DMS53 (cell line): ENCODE measurements at regions not wholly inside any gene's neighbourhood (a gene's known extent, or its start where the extent isn't known, plus 50 kb on each side); places are given as distances from the start of the nearest gene placed in this dataset.

ENCODE experiments used
- DNase-seq: peaks from one replicate; lab custom pipeline; 2025; lab: John Stamatoyannopoulos, UW

DNA sequence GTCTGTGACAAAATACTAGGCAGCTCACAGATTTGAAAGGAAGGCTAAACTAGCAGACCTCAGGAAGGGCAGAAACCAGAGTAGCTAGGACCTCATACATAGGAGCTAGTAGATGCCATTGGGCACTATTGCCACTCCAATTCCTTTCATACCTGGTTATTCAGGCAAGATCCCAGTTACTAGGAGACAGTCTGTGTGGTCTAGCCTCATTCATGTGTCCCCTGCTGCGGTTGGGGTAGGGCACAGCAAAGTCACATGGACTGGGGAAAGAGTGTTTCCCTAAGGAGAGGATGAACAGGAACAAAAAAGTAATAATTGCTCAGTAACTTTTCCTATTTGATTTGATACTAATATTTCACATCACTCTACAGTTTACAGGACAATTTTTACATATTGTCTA is 204.6 kb upstream of the HEY2 start:
- no peak for DNase-seq

GRCh38 chr6:125546841-125547251 is 202.6 kb upstream of the HEY2 start:
- DNase-seq, result peak; percentile 72

DNA sequence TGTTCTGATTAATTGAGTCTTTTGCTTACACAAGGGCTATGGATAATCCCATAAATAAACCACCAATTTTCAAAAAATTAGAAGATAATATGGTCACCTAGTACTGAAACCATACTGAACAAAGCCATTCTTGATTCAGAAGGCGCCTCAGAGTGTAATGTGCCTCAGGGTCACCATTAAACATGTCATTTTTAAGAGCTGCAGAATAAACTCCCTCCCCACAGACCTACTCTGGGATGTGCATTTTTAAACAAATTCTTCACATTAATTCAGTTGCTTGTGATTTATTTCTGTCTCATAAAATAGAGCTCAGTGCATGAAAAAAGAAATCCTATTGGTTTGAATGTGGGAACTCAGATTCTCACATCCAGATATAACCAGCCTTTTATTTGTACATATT is 202.1 kb upstream of the HEY2 start:
- DNase-seq, result no peak

- no peak for DNase-seq
These were observed 200.1 kb upstream of the HEY2 start for GRCh38 chr6:125549202-125549884.

GRCh38 chr6:125550892-125551291 is 198.5 kb upstream of the HEY2 start:
- peak; percentile 38 for DNase-seq

- no peak for DNase-seq
These were observed 196.6 kb upstream of the HEY2 start for GRCh38 chr6:125552819-125553218.

- no peak for DNase-seq
These were observed 195.0 kb upstream of the HEY2 start for GRCh38 chr6:125554456-125554855.

DNA sequence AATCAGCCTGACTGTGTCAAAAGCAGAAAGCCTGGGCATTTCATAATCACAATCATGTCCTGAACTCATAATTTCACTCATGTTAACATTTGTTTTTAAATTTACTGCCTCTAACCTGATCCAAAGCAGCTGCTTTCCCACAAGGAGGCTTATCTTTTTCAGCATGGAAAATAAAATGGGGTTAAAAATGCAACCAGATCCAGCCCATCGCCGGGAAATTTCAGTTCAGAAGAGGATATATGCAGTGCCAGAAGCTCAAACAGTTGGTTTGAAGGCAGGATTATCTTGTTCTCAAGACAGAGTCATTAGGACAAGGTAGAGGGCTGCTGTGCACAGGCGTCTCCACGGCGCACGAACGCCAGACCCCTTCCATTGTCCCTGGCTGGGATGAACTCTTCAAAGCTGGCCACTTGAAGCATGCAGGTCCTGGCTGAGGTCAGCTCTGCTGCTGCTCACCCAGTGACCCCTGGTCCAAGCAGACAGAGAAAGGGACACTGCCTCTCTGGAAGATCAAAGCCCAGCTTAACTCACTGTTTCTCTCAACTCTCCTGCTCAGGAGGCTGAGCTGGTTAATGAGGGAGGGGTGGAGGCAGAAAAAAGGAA is 191.1 kb upstream of the HEY2 start:
- DNase-seq, result peak; percentile 47

- DNase-seq, result peak; percentile 72
These were observed 190.5 kb upstream of the HEY2 start for GRCh38 chr6:125558907-125559306.

- DNase-seq, result no peak
These were observed 187.3 kb upstream of the HEY2 start for GRCh38 chr6:125562156-125562555.

DNA sequence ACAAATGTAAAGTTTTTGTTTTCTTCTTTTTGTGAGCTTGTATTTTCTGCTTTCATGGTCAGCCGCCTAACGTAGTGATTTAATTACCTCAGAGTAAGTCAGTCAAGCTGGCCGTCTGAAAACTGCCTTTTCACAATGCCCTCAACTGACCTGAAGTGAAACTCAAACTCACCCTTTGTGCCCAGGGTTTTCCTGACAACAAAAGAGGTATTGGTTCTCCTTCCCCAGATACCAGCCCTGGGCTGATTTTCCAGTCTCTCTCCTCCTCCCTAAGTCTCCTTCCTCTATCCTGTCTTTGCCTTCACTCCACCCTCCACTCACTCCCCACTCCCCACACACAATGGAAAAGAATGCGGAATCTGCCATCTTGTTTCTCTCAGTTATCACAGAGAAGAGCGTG is 184.5 kb upstream of the HEY2 start:
- no peak for DNase-seq

GRCh38 chr6:125567407-125567806 is 182.0 kb upstream of the HEY2 start:
- no peak for DNase-seq

DNA sequence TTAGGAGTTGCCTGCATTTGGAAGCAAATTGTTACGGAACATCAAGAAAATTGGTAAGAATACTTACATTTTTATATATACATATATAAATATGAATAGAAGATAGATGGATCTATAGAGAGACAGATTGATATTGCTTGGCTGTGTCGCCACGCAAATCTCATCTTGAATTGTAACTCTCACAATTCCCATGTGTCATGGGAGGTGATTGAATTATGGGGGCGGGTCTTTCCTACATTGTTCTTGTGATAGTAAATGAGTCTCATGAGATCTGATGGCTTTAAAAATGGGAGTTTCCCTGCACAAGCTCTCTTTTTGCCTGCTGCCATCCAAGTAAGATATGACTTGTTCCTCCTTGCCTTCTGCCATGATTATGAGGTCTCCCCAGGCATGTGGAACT is 180.8 kb upstream of the HEY2 start:
- DNase-seq, result no peak

DNA sequence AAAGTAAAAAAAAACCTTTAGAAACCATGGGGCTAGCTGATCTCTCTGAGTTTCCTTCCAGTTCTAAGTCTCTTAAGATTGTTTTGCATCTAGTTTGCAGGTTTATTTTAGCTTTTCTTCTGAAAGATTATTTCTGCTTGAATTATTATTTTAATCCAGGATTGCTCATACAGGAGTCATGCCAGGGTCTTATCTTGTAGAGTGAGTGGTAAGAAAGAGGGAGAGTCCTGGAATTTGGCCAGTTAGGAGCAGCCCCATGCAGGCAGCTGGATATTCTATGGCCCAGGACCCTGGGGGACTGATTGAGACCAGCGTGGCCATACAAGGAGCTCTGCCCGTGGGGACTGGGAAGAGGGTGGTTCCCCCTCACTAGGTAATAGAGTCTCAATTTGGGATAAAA is 178.9 kb upstream of the HEY2 start:
- DNase-seq, result no peak

- no peak for DNase-seq
These were observed 178.2 kb upstream of the HEY2 start for GRCh38 chr6:125571207-125571755.

DNA sequence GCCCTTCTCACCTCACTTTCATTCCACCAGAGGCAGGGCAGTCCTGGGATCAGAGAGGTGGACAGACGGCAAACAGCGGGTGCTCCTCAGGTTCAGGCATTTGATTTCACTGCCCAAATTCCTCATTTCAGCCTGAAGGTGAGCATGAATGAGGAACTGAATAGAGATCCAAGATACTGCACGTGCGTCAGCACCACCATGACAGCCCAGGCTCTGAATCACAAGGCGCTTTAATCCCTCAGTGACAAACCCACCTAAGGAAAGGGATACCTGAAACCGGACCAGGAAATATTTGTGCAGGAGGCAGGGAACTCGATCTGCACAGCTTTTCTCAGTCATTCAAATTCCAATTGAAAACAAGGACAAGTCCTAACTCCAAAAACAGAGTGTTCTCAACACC is 174.8 kb upstream of the HEY2 start:
- DNase-seq, result no peak

DNA sequence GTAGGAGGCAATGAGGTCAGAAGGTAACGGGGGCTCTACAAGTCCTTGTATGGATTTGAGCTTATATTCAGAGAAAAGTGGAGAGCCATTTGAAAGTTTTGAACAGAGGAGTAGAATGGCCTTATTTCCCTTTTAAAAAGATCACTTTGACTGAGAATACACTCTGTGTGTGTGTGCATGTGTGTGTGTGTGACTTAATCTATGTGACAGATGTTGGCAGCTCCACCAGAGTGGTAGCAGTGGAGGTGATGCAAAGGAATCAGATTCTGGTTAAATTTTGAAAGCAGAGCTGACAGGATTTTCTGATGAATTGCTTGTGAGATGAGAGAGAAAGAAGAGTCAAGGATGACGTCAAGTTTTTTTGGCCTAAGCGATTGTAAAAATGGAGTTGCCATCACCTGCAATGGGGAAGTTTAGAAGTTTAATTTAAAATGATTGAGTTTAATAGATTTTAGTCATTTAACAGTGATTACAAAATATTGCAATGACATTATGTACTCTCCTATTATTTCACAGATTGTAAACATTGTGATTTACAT is 172.2 kb upstream of the HEY2 start:
- DNase-seq, result no peak

DNA sequence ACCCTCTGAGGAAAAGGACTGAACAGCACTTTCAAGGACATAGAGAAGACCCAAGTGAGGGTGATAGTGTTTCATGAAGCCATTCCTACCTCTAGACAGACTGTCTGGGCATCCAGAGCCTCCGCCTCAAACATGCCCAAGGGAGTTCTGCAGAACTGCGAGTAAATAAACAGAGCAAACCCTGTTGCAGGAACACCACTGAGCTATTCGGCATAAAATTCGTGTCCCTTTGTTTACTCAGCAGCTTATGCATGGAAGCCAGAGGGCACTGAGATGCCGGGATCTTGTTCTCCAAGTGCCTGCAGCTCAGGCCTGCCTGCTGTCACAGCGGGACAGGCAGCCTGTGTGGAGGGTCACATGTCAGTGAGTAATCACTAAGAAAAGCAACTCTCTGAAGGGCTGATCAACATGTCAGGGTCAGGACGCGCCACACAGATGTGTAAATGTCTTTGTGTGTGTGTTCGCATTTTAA is 164.9 kb upstream of the HEY2 start:
- peak; percentile 85 for DNase-seq

DNA sequence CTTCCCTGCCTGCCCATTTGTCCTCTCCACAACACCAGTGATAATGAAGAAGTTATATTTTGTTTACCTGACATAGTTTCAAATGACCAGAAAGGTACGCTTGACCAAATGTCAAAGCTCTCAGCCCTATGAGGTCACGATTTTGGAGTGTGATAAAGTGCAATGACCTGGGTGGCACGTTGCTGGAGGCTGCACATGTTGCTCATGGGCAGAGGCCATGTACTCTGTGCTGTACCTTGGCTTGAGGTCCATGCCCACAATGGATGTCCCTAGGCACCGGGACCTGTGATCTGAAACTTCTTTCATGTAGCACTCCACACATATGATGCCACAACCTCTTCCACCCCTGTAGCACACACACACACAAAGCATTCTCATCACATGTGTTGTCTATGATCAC is 164.0 kb upstream of the HEY2 start:
- DNase-seq, result peak; percentile 15

DNA sequence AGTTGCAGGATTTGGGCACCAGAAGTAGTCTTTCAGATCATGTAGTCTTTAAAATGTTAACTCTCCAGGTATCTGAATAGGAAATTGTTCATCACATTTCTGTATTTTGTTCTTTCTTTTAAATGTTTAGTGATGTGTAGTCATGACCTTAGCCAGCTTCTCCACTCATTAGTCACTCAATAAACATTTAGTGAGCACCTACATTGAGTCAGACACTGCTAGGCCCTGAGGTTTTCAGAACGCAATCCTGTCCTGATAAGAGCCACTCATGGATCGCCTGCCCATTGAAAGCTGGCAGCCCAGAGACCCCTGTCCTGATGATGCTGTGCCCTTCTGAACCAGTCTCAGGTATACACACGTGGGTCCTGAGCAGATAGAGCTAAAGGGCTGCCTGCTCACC is 163.4 kb upstream of the HEY2 start:
- peak; percentile 8 for DNase-seq

DNA sequence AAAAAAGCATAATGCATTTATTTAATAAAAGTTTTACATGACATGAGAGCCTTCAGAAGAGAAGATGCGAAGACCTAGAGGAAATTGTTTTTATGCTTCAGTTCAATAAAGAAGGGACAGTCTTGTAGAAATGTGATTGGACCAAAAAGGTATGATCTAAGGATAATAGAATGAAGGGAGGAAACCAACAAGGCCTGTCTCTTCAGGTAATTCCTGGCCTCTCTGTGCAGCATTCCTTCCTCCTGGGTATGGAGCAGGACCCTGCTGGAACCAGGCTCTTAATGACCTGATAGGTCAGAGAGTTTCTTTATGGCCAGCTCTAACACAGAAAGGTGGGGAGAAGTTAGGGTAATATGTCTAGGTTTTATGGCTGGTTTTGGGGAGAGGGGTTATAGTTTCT is 162.8 kb upstream of the HEY2 start:
- DNase-seq, result no peak

GRCh38 chr6:125587666-125588632 is 161.5 kb upstream of the HEY2 start:
- no peak for DNase-seq
